DND-41 (cell line): ENCODE measurements at regions not wholly inside any gene's neighbourhood (a gene's known extent, or its start where the extent isn't known, plus 50 kb on each side); places are given as distances from the start of the nearest gene placed in this dataset.
"Not testable (repeated sequence)": the region's sequence is repeated elsewhere in the genome, so short reads cannot be mapped to it uniquely, and the experiment has no call there.

Experiments
- EZH2 ChIP-seq: IDR thresholded peaks from 3 replicates; pipeline ENCODE4 v1.6.1; 2012; ENCODE audit warnings: borderline replicate concordance, low read depth, mild to moderate bottlenecking, moderate library complexity, low read length, inconsistent platforms; ENCODE audit not compliant: severe bottlenecking
- TF ChIP-seq, protein P1 (sequence below): IDR thresholded peaks from 2 replicates; pipeline ENCODE4 v1.5.1; 2012; ENCODE audit warnings: borderline replicate concordance, low read length, moderate library complexity, mild to moderate bottlenecking; ENCODE audit not compliant: poor library complexity, severe bottlenecking; ENCODE audit errors: extremely low read depth

DNA sequence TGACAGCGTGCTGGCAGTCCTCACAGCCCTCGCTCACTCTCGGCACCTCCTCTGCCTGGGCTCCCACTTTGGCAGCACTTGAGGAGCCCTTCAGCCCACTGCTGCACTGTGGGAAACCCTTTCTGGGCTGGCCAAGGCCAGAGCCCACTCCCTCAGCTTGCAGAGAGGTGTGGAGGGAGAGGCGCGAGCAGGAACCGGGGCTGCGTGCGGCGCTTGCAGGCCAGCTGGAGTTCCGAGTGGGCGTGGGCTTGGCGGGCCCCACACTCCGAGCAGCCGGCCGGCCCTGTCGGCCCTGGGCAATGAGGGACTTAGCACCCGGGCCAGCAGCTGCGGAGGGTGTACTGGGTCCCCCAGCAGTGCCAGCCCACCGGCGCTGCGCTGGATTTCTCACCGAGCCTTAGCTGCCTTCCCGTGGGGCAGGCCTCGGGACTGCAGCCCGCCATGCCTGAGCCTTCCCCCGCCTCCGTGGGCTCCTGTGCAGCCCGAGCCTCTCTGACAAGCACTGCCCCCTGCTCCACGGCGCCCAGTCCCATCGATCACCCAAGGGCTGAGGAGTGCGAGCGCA, 722.0 kb downstream of the KLHL13 start:
- TF ChIP-seq, protein P1, sequence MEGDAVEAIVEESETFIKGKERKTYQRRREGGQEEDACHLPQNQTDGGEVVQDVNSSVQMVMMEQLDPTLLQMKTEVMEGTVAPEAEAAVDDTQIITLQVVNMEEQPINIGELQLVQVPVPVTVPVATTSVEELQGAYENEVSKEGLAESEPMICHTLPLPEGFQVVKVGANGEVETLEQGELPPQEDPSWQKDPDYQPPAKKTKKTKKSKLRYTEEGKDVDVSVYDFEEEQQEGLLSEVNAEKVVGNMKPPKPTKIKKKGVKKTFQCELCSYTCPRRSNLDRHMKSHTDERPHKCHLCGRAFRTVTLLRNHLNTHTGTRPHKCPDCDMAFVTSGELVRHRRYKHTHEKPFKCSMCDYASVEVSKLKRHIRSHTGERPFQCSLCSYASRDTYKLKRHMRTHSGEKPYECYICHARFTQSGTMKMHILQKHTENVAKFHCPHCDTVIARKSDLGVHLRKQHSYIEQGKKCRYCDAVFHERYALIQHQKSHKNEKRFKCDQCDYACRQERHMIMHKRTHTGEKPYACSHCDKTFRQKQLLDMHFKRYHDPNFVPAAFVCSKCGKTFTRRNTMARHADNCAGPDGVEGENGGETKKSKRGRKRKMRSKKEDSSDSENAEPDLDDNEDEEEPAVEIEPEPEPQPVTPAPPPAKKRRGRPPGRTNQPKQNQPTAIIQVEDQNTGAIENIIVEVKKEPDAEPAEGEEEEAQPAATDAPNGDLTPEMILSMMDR = not testable (repeated sequence)
- not testable (repeated sequence) for TF ChIP-seq EZH2
